HG02840 (cell line): ENCODE measurements at regions not wholly inside any gene's neighbourhood (a gene's known extent, or its start where the extent isn't known, plus 50 kb on each side); places are given as distances from the start of the nearest gene placed in this dataset.
"Not testable (repeated sequence)": the region's sequence is repeated elsewhere in the genome, so short reads cannot be mapped to it uniquely, and the experiment has no call there.

ENCODE experiments used
- ATAC-seq: cut with Tn5 transposase; IDR thresholded peaks from one replicate; pipeline ENCODE4 v1.9.1; 2021; ENCODE audit warnings: mild to moderate bottlenecking, moderate library complexity, moderate number of reproducible peaks; ENCODE audit not compliant: unreplicated experiment, low FRiP score

DNA sequence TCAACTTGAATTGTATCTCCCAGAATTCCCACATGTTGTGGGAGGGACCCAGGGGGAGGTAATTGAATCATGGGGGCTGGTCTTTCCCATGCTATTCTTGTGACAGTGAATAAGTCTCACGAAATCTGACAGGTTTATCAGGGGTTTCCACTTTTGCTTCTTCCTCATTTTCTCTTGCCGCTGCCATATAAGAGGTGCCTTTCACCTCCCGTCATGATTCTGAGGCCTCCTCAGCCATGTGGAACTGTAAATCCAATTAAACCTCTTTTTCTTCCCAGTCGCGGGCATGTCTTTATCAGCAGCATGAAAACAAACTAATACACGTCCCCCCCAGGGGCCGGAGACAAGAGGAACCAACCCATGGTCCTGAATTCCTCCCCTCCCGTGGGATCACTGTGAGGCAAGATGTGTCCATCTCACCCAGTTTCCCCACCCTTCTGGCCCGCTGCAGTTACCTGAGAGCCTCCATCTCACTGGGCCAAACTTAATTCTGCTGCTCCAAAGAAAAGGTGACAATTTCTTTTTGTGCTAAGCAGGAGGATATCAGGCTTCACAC is 354.0 kb upstream of the JARID2 start:
- not testable (repeated sequence) for ATAC-seq

DNA sequence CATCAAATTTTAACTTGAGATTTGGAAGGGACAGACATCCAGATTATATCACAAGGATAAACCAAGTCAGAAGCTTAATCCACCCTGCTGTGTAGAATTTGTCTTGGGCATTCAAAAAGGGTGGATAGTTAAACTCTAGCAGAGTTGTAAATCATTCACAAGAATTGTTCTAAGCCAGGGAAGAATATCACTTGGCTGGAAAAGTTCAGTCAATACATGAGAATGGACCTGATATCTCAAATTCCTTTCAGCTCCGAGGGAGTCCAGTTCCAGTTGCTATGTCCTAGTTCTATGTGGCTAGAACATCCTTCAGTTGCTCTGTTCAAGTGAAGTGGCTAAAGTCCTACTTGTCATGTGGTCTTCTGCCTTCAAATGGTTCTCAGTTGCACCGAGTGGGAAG is 351.8 kb upstream of the JARID2 start:
- no peak for ATAC-seq

DNA sequence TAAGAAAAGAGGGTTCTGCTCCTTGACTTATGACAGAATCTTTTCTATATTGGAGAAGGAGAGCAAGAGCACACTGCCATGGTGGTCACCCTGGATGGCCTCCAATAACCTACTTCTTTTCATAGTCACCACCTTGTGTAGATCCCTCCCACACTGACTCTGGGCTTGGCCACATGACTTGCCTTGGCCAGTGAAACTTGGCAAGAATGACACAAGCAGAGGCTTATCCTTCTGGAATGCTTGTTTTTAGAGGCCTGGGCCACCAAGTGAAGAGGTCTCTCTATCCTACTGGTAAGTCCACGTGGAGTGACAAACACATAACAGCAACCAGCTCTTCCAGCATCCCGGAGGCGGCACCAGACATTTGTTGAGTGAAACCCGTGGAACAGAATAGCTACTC is 349.4 kb upstream of the JARID2 start:
- ATAC-seq = no peak

- ATAC-seq = no peak
Observed at GRCh38 chr6:14897831-14898230, 348.0 kb upstream of the JARID2 start.

DNA sequence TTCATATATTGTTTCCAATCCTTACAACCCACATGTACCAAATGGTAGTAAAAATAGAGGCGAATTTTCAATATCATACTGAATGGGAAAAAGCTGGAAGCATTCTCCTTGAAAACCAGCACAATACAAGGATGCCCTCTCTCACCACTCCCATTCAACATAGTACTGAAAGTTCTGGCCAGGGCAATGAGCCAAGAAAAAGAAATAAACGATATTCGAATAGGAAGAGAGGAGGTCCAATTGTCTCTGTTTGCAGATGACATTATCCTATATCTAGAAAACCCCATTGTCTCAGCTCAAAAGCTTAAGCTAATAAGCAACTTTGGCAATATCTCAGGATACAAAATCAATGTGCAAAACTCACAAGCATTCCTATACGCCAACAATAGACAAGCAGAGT is 346.4 kb upstream of the JARID2 start:
- not testable (repeated sequence) for ATAC-seq

GRCh38 chr6:14900919-14901318 is 344.9 kb upstream of the JARID2 start:
- ATAC-seq = no peak

GRCh38 chr6:14903176-14904038 is 342.5 kb upstream of the JARID2 start:
- no peak for ATAC-seq

GRCh38 chr6:14905201-14905600 is 340.7 kb upstream of the JARID2 start:
- ATAC-seq = no peak

- ATAC-seq = no peak
Observed at GRCh38 chr6:14906621-14907020, 339.2 kb upstream of the JARID2 start.

DNA sequence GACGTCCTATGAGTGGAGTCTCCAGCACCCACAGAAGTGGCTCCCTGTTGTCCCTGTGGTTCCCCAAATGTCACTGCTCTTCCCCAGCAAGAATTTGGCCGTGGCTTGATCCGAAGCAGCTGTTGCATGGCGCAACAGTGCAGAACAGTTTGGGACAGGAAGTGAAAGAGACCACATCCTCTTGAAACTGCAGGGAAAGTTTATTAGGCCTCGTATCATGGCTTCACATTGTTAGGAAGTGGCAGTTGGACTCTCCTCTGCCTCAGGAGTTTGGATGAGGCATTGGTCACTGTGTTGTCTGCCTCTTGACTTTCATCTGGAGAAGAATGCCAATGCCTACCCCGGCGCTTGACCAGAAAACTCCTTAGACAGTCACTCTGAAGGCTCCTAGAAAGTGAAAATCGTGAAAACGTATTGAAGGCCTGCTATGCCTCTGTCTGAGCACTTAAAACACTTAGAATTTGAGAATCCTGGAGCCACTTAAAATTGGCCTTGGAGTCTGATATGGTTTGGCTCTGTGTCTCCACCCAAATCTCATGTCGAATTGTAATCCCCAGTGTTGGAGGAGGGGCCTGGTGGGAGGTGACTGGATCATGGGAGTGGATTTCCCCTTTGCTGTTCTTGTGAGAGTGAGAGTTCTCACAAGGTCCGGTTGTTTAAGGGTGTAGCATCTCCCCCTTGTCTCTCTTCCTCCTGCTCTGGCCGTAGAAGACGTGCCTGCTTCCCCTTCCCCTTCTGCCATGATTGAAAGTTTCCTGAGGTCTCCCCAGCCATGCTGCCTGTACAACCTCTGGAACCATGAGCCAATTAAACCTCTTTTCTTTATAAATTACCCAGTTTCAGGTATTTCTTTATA is 334.9 kb upstream of the JARID2 start:
- peak; percentile 65 for ATAC-seq

GRCh38 chr6:14912226-14912625 is 333.6 kb upstream of the JARID2 start:
- ATAC-seq = no peak

DNA sequence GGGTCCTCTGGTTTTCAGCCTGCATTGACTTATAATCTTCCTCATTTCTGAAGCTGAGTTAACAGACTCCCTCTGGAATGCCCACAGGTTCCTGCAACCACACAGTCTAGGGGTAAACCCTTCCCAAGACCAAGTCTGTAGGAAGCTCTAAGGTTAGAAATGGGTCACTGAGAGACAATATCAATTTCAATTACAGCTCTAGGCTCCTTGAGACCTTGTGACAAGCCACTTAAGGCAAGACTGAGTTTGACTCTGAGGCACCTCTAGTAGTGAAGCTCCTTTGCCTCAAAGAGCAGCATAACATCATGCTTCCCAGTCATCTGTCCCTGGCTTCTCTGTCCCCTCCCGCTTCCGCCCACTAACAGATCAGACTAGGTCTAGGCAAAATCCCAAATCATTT is 333.2 kb upstream of the JARID2 start:
- ATAC-seq = no peak

DNA sequence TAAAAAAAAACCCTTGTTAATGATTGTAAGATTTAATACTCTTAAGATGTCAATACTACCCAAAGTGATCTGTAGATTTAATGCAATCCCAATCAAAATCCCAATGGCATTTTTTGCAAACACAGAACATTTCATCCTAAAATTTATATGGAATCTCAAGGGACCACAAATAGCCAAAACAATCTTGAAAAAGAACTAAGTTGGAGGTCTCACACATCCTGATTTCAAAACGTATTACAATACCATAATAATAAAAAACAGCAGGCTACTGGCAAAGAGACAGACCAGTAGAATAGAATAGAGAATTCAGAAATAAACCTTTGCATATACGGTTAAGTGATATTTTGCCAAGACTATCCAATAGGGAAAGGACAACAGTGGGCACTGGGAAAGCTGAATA is 331.9 kb upstream of the JARID2 start:
- ATAC-seq = no peak

- ATAC-seq = no peak
Observed at GRCh38 chr6:14915888-14916832, 329.7 kb upstream of the JARID2 start.

DNA sequence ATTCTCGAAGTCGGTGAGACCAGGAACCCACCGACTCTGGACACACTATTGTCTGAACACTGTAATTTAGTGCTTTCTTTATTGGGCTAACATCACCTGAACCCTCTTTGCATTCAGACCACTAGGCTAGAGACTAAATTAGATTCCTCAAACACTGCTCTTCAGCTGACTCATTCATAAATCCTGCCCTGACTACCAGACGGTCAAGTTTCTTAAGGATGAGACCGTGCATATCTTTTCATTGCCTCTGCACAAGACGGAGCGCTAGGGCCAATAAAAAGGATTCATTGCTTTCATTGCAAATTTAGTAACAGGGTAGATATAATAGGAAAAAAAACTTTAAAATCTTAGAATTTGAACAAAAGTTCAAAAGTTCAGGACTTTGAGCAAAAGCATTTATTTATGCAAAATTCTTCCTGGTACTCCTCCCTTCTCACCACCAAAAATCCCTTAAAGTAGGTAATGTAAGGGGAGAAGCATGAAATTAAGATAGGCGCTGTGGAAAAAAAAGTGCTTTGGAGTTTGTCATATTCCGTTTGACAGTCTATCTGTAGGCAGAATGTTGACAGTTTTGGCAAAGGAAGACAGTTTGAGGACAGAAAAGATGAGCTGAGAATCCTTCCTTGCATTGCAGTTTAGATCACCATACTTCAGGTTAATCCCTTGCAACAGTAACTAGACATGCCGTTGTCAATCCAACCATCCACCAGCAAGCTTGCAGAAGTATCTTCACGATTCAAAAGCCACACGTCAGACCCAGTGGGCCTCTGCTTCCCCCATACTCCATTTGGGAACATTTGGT is 328.6 kb upstream of the JARID2 start:
- no peak for ATAC-seq

DNA sequence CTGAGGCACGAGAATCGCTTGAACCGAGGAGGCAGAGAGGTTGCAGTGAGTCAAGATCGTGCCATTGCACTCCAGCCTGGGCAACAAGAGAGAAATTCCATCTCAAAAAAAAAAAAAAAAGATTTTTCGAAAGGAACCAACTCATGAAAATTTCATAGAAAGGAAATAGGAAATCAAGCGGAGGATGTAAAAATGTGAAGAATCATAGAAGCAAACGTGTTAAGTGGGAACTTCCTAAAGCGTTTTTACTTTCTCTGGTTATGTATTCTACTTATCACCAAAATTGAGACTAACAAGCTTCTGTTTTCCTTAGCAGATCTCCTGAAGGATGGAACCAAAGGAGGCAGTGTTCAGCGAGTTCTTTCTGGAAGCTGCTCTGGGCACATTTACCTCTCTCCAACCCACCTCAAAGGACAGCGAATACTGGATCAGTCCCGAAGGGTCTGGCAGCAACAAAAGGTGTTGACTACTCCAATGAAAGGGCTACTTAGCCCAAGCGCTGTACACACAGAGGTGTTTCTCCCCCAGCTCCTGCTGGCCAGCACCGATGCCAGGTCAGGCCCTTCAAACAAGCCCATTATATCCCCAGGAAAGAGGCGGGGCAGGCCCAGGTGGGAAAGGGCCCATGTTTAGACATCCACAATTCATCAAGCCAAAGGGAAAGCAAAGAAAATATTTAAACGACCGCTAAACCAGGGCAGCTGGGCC is 327.5 kb upstream of the JARID2 start:
- ATAC-seq = no peak

DNA sequence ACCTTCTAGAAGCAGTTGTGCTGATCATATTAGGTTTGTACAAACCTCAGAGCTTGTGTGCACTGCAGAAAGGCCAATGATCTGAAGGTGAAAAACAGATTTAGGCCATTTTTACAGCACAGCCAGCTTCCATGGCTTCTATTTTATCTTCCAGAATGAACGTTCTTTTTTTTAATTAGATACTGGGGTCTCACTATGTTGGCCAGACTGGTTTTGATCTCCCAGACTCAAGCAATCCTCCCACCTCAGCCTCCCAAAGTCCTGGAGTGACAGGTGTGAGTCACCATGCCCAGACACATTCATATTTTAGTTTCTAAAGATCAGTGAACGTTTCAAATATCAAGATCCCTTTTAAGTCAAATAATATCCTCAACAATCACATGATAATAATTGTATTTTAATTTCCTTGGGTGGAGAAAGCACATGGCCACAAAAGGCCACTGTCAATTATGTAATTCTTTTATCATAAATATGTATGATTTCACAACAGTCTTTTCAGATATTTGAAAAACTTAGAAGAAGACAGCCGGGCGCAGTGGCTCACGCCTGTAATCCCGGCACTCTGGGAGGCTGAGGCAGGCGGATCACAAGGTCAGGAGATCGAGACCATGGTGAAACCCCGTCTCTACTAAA is 326.7 kb upstream of the JARID2 start:
- no peak for ATAC-seq

DNA sequence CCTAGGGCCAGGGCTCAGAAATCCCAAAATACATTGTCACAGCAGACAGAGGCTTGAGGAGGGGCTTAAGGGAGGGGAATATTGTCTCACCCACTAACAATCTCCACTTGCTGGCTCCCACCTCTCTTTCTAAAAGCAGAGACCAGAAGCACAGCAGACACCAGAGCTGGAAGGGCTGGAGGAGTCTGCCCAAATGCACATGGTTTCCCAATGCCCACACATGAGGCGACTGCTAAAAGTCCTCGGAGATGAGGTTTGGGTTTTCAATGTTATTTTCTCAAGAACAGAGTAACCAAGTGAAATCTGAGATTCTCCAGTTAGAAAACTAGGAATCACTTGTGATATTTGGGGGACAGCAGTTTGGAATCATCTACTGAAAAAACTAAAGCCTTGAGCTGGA is 325.6 kb upstream of the JARID2 start:
- no peak for ATAC-seq
